ENCODE measurements at regions not wholly inside any gene's neighbourhood (a gene's known extent, or its start where the extent isn't known, plus 50 kb on each side); places are given as distances from the start of the nearest gene placed in this dataset.

DNA sequence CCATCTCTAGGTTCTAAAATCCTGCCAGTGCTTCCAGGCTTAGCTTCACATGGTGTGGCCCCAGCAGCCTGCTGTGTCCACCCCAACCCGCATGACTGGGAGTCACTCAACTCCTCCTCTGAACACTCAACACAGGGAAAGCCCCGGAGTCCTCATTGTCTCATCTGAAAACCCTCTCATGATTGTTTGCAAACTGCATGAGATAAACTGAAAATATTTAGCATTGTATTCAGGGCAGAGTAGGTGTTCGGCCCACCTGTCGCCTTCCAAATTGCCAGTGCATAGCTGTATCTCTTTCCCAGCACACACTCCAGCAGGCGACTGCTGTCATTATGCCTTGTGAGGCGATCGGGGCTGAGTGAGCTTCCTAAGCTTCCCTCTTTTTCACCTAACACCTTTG, 76.7 kb upstream of the SORBS2 start:
- TF ChIP-seq, protein P1, sequence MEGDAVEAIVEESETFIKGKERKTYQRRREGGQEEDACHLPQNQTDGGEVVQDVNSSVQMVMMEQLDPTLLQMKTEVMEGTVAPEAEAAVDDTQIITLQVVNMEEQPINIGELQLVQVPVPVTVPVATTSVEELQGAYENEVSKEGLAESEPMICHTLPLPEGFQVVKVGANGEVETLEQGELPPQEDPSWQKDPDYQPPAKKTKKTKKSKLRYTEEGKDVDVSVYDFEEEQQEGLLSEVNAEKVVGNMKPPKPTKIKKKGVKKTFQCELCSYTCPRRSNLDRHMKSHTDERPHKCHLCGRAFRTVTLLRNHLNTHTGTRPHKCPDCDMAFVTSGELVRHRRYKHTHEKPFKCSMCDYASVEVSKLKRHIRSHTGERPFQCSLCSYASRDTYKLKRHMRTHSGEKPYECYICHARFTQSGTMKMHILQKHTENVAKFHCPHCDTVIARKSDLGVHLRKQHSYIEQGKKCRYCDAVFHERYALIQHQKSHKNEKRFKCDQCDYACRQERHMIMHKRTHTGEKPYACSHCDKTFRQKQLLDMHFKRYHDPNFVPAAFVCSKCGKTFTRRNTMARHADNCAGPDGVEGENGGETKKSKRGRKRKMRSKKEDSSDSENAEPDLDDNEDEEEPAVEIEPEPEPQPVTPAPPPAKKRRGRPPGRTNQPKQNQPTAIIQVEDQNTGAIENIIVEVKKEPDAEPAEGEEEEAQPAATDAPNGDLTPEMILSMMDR (IDR thresholded peaks at IDR 0.05; ENCODE audit: extremely low read depth in 1 of 2, insufficient read depth in 1 of 2, low read depth in 1 of 2, low read length in 2 of 2) = no peak
- TF ChIP-seq EZH2 (IDR thresholded peaks at IDR 0.05; ENCODE audit: borderline replicate concordance, low read depth, low read length, severe bottlenecking) = no peak
- TF ChIP-seq POLR2A (IDR thresholded peaks at IDR 0.05; ENCODE audit: low read depth, low read length) = no peak
- TF ChIP-seq, protein P2, sequence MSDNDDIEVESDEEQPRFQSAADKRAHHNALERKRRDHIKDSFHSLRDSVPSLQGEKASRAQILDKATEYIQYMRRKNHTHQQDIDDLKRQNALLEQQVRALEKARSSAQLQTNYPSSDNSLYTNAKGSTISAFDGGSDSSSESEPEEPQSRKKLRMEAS (IDR thresholded peaks at IDR 0.05; ENCODE audit: insufficient read depth, insufficient read length) = no peak
